Activated T-helper 1 cell treated with anti-CD3 and anti-CD28 coated beads, Interleukin-12 subunit alpha, Interleukin-12 subunit beta, Interleukin-2, Interleukin-4 antibody, amounts not matched to agents 30 ng/mL and 10 ng/mL and 1 ng/mL, durations not matched to agents 14 hours and 24 hours and 36 hours (primary cell): ENCODE measurements at regions not wholly inside any gene's neighbourhood (a gene's known extent, or its start where the extent isn't known, plus 50 kb on each side); places are given as distances from the start of the nearest gene placed in this dataset.

Experiments
- DNase-seq: peaks from one replicate; pipeline ENCODE4 v3.0.0; 2021; ENCODE audit warnings: low spot score
- H3K27ac Mint-ChIP-seq: one replicate; pipeline ENCODE4 v1.8.0; 2021; ENCODE audit warnings: mild to moderate bottlenecking, mixed read lengths
- H3K27me3 Mint-ChIP-seq: one replicate; pipeline ENCODE4 v1.8.0; 2022; ENCODE audit warnings: mild to moderate bottlenecking, moderate library complexity, mixed read lengths; ENCODE audit not compliant: insufficient read depth
- H3K36me3 Mint-ChIP-seq: one replicate; pipeline ENCODE4 v1.8.0; 2021; ENCODE audit warnings: low read depth, mixed read lengths
- H3K4me1 Mint-ChIP-seq: one replicate; pipeline ENCODE4 v1.8.0; 2021; ENCODE audit warnings: low read depth, mixed read lengths
- H3K4me3 Mint-ChIP-seq: one replicate; pipeline ENCODE4 v1.8.0; 2021; ENCODE audit warnings: mild to moderate bottlenecking, moderate library complexity, mixed read lengths
- H3K9me3 Mint-ChIP-seq: one replicate; pipeline ENCODE4 v1.8.0; 2021; ENCODE audit warnings: mixed read lengths
- intact Hi-C: fragments of 100-400 bp; cut with micrococcal nuclease; formaldehyde crosslinking; loops from one replicate; pipeline ENCODE4 v1.15.1; 2024

DNA sequence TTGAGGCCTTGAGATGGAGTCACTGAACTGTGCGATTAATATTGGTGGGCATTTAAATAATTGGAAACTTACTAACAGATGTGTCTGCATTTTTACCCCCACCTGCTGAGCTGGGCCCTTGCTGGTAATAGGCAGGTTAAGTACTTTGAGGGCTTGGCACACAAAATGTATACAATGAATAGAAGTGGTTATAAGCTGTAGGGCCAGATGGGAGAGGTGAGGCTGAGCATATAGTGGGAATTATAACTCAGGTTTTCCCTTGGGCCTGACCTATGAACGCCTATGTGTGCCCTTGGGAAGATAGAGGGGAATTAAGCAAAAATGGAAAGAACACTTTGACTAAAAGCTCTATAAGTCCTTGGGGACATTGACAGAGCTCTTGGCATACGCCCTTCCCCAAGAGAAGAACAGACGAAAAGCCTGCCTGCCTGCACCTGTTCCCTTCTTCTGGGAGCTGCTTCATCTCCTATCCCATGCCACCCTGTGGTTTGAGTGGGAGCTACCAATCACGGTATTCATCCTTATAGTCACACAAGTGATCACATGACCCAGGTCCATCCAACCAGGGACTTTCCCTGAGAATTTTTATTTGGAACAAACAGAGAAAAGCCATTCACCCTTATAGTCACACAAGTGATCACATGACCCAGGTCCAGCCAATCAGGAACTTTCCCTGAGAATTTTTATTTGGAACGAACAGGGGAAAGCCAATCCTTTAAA, 260.7 kb upstream of the CSF3R start:
- Mint-ChIP-seq H3K27me3 (peaks cover 14% of the 10 kb centered on the region), H3K9me3 (no peaks in the 10 kb centered on the region), H3K4me3 (no peak overlapping the region), H3K36me3 (no peaks in the 10 kb centered on the region), H3K27ac (no peak overlapping the region), H3K4me1 (no peaks in the 10 kb centered on the region)
- no peak for DNase-seq
- intact Hi-C loops = no loop called here

DNA sequence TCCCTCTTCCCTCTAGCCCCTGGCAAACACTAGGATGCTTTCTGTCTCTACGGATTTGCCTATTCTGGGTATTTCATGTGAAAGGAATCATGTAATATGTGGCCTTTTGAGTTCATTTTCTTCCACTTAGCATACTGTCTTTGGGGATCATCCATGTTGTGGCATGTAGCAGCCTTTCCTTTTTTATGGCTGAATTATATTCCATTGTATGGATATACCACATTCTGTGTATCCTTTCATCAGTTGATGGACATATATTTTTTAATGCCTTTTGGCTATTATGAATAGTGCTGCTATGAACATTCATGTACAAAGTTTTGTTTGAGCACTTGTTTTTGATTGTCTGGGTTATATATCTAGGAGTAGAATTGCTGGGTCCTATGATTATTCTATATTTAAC, 258.4 kb upstream of the CSF3R start:
- no peak overlapping the region for H3K4me3 Mint-ChIP-seq
- H3K4me1 Mint-ChIP-seq = no peaks in the 10 kb centered on the region
- peaks cover 20% of the 10 kb centered on the region for H3K27me3 Mint-ChIP-seq
- intact Hi-C loops = no loop called here
- no peak for DNase-seq
- no peak overlapping the region for H3K27ac Mint-ChIP-seq
- H3K36me3 Mint-ChIP-seq = no peaks in the 10 kb centered on the region
- no peaks in the 10 kb centered on the region for H3K9me3 Mint-ChIP-seq

DNA sequence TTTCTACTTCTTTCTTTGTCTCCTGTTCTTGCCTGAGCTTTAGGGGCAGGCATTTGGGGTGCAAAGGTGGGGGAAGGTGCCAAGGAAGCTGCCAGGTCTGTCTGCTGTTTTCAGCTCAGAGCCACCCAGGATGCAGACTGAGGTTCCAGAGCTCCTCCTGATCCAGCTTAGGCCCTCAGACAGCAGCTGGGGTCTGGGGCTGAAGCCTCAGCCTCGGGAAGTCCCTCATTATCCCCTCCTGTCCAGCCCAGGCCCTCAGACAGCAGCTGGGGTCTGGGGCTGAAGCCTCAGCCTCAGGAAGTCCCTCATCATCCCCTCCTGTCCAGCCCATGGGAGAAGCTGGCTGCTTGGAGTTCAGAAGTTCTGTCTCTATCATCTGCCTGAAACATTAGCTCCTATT, 257.7 kb upstream of the CSF3R start:
- no peaks in the 10 kb centered on the region for H3K36me3 Mint-ChIP-seq
- DNase-seq = no peak
- H3K27me3 Mint-ChIP-seq = peaks cover 20% of the 10 kb centered on the region
- H3K9me3 Mint-ChIP-seq = no peaks in the 10 kb centered on the region
- H3K4me1 Mint-ChIP-seq = no peaks in the 10 kb centered on the region
- intact Hi-C loops = no loop called here
- H3K4me3 Mint-ChIP-seq = no peak overlapping the region
- H3K27ac Mint-ChIP-seq = no peak overlapping the region

DNA sequence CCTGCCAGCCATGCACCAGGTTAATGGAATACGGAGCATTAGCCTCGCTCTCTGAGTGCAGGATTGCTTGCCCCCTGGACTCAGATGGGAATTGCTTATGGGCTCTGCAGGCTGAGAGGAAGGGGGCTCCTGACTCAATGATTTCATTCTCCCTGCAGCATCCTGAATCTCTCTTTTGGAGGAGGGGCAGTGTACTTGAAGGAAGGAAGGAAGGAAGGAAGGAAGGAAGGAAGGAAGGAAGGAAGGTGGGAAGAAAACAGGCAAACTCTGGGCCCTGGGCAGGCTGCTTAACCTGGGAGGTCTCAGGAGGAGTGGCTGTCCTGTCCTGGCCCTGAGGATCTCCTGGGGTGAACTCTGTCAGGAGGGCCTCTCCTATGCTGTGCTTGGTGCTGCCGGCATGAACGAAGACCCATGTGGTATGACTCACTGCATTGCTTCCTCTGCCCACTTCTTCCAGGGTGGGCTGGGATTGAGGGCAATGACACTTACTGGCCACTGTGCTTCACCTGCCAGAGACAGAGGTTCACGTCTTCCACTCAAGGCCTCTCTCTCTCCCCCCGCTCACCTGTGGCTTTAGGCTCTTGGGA, 257.1 kb upstream of the CSF3R start:
- Mint-ChIP-seq H3K9me3 (no peaks in the 10 kb centered on the region), H3K27me3 (peaks cover 20% of the 10 kb centered on the region), H3K4me3 (no peak overlapping the region), H3K4me1 (no peaks in the 10 kb centered on the region), H3K36me3 (no peaks in the 10 kb centered on the region), H3K27ac (no peak overlapping the region)
- no peak for DNase-seq
- intact Hi-C loops = no loop called here

DNA sequence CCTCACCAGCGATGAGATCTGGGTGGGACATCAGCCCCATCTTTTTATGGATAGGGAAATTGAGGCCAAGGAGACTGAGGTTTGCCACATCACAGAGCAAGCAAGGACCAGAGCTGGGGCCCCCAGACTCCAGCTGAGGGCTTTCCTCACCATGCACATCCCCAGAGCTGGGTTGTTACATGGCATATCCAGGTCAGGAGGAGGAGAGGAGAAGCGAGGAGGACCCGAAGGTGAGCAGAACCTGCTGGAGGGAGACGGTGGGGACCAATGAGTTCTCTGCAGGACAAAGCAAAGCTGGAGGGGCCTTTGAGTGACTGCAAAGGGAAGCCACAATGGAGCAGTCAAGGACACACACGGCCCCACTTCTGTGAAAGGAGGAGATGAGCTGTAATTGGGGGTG, 255.5 kb upstream of the CSF3R start:
- no peak overlapping the region for H3K27ac Mint-ChIP-seq
- no peak overlapping the region for H3K4me3 Mint-ChIP-seq
- H3K4me1 Mint-ChIP-seq = no peaks in the 10 kb centered on the region
- intact Hi-C loops = no loop called here
- no peaks in the 10 kb centered on the region for H3K36me3 Mint-ChIP-seq
- H3K9me3 Mint-ChIP-seq = no peaks in the 10 kb centered on the region
- DNase-seq = no peak
- peaks cover 17% of the 10 kb centered on the region for H3K27me3 Mint-ChIP-seq

DNA sequence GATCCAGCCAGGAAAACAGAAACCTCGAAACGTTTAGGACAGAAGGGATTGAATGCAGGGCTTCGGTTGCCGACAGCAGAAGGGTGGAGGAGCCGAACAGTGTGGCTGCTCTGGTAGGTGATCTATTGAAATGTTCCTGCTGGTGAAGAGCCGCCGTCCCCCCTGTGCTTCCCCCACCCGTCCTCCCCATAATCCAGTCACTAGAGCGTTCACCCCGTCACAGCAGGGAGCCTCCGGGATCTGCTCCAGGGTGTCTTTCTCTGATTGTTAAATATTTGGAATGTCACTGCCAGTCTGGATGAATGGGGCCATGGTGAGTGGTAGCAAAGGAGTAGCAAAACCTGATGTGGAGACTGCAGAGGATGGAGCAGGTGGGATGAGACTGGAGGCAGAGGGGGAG, 255.1 kb upstream of the CSF3R start:
- Mint-ChIP-seq H3K4me3 (no peak overlapping the region), H3K27ac (no peak overlapping the region), H3K36me3 (no peaks in the 10 kb centered on the region), H3K9me3 (no peaks in the 10 kb centered on the region), H3K4me1 (no peaks in the 10 kb centered on the region), H3K27me3 (peaks cover 17% of the 10 kb centered on the region)
- no peak for DNase-seq
- intact Hi-C loops = no loop called here

DNA sequence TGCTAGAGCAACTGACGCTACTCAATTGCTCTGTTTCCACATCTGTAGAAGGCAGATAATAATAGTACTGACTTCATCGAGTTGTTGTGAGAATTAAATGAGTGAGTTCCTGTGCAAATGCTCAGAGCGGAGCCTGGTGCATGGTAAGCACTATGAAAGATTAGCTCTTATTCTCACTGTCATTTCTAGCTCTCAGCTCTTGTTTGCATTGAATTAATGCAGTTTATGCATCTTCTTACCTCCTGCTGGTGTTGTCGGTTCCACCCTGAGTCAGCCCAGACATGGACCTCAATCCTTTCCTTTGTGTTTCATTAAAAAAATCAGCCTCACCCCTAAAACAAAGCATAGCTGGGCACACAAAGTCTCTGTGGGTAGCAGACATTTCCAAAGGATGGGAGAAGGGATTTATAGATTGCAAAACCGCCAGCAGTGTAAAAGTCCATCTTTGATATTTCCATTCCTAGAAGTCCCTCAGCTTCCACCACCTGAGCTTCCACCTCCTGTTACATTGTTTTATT, 254.4 kb upstream of the CSF3R start:
- Mint-ChIP-seq H3K9me3 (no peaks in the 10 kb centered on the region), H3K27ac (no peak overlapping the region), H3K27me3 (peaks cover 17% of the 10 kb centered on the region), H3K4me1 (no peaks in the 10 kb centered on the region), H3K4me3 (no peak overlapping the region), H3K36me3 (no peaks in the 10 kb centered on the region)
- no peak for DNase-seq
- intact Hi-C loops = no loop called here

DNA sequence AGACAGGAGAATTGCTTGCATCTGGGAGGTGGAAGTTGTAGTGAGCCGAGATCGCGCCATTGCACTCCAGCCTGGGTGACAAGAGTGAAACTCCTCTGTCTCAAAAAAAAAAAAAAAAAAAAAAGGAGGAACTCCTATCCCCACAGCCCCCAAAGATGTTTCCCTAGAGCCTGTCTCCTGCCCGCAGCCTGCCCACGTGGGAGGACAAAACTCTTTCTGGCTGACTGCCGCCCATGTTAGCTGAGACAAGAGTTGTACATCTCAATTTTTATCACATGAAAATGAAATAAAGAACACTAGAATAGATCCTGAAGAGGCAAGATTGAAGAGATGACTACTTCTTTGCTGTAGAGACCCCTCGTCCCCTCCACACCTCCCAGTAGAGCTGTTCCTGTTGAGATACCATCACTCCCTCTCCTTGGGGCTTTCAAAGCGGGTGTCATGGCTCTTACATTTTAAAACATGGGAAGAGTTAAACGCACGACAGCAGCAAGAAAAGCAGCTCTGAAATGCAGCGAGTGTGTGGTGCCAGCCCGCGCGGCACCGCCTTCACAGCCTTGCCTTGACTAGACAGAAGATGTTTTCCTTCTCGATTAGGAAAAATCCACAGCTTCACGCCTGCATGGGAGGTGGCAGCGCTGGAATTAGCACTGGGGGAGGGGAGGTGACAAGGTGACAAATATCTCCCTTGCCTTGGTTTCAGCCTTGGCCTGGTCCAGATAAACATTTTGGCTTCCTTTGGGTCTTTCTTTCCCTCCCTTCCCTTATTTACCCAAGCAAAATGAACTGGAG, 253.4 kb upstream of the CSF3R start:
- H3K9me3 Mint-ChIP-seq = no peaks in the 10 kb centered on the region
- no peak for DNase-seq
- H3K27ac Mint-ChIP-seq = no peak overlapping the region
- intact Hi-C loops = no loop called here
- H3K4me3 Mint-ChIP-seq = no peak overlapping the region
- no peaks in the 10 kb centered on the region for H3K4me1 Mint-ChIP-seq
- H3K27me3 Mint-ChIP-seq = peaks cover 20% of the 10 kb centered on the region
- H3K36me3 Mint-ChIP-seq = no peaks in the 10 kb centered on the region

DNA sequence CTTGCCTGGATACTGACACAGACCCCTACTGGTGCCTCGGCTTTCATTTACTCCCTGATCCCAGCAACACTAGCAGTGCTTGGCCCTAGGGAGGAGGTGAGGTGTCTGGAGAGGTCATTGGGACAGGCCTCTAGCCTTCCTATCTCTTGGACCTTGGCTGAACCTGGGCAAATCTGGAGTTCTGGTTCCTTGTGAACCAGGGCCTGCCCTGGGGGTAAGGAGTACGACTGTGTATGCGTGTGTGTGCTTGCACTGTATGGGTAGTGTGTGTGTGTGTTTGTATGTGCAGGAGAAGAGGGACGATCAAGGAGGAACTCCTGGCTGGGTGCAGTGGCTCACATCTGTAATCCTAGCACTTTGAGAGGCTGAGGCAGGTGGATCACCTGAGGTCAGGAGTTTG, 252.7 kb upstream of the CSF3R start:
- Mint-ChIP-seq H3K4me3 (no peak overlapping the region), H3K27ac (no peak overlapping the region), H3K4me1 (no peaks in the 10 kb centered on the region), H3K27me3 (peaks cover 20% of the 10 kb centered on the region), H3K9me3 (no peaks in the 10 kb centered on the region), H3K36me3 (no peaks in the 10 kb centered on the region)
- intact Hi-C loops = no loop called here
- no peak for DNase-seq

DNA sequence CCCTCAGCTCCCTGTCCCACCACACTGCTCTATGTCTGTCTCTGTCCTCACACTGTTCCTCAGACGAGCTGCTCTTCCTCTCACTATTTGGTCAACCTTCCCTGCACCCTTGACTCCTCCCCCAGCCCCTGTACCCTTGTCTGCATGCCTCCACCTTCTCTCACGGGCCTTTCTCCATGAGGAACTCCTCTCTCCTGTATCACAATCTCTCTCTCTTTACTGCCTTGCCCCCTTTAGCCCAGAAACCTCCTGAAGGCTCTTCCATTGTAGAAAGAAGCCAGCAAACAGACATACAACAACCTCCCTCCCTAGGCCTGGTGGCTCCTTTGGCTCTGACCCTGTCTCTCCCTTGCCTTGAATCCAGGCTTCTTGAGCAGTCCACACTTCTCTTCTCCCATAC, 251.6 kb upstream of the CSF3R start:
- H3K36me3 Mint-ChIP-seq = no peaks in the 10 kb centered on the region
- DNase-seq = no peak
- H3K4me1 Mint-ChIP-seq = no peaks in the 10 kb centered on the region
- intact Hi-C loops = no loop called here
- H3K4me3 Mint-ChIP-seq = no peak overlapping the region
- peaks cover 20% of the 10 kb centered on the region for H3K27me3 Mint-ChIP-seq
- no peak overlapping the region for H3K27ac Mint-ChIP-seq
- no peaks in the 10 kb centered on the region for H3K9me3 Mint-ChIP-seq

DNA sequence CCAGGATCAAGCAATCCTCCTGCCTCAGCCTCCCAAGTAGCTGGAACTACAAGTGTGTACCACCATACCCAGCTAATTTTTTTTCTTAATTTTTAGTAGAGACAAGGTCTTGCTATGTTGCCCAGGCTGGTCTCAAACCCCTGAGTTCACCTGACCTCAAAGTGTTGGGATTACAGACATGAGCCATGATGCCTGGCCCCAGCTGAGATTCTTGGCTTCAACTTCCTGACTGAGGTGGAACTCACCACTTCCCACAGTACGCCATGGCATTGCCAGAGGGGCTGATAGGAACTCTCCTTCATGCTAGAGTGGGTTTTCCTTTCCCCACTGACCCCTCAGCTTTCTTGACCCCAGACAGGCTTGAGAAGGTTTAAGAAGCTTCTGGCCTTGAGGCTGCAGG, 251.0 kb upstream of the CSF3R start:
- intact Hi-C loops = no loop called here
- H3K9me3 Mint-ChIP-seq = no peaks in the 10 kb centered on the region
- H3K4me1 Mint-ChIP-seq = no peaks in the 10 kb centered on the region
- no peak overlapping the region for H3K27ac Mint-ChIP-seq
- DNase-seq = no peak
- no peaks in the 10 kb centered on the region for H3K36me3 Mint-ChIP-seq
- H3K27me3 Mint-ChIP-seq = peaks cover 19% of the 10 kb centered on the region
- no peak overlapping the region for H3K4me3 Mint-ChIP-seq

DNA sequence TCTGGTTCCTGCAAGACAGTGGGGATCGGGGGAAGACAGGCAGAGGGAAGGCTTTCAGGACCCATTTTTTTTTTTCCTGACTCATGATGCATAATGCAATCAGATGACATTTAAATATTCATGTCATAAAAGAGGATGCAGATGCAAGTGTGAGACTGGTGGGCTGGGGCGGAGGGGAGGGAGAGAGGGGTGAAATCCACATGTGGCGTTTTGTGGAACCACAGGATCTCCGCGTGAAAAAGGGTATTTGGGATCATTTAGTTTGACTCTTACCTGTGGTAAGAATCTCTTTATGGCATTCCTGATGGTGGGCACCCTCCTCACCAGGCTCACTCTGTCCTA, 249.3 kb upstream of the CSF3R start:
- no peaks in the 10 kb centered on the region for H3K36me3 Mint-ChIP-seq
- no peak overlapping the region for H3K4me3 Mint-ChIP-seq
- H3K4me1 Mint-ChIP-seq = no peaks in the 10 kb centered on the region
- intact Hi-C loops = no loop called here
- no peak for DNase-seq
- H3K27ac Mint-ChIP-seq = no peak overlapping the region
- H3K9me3 Mint-ChIP-seq = no peaks in the 10 kb centered on the region
- H3K27me3 Mint-ChIP-seq = peaks cover 16% of the 10 kb centered on the region

DNA sequence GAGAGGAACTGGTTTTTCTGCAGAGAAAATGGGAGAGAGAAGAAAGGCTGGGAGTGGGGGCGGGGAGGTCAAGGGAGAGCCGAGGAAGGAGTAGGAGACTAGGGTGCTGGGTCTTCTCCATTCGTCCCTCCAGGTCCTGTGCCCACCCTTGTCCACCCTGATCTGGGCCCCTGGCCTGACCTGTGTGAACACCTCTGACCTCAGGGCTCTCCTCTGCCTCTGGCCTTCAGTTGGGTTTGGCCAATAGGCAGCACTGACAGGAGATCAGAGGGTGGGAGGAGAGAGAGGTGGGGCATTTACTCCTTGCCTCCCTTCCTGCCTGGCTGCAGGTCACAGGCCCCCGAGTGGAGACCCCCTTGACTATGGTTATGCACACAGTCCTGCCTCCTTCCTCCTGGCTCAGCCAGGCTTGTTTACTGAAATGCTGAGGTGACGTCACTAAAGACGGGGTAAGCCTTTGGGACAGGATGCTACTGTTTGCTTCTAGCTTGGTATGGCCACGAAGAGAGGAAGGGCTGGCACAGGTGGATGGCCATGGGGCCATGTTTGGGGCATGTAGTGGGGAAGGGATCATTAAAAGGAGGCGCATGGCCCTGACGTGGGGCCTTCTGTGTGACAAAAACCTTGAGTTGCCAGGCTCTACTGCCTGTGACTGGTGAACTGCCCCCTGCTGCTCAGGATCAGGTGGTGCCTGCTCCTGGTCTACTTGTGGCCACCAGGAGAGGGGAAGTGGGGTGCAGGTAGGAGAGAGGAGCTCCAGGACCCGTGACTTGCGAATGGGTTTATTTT, 248.7 kb upstream of the CSF3R start:
- Mint-ChIP-seq H3K27me3 (peaks cover 12% of the 10 kb centered on the region), H3K27ac (no peak overlapping the region), H3K4me1 (no peaks in the 10 kb centered on the region), H3K36me3 (no peaks in the 10 kb centered on the region), H3K4me3 (no peak overlapping the region), H3K9me3 (no peaks in the 10 kb centered on the region)
- DNase-seq = no peak
- intact Hi-C loops = no loop called here
